CD4-positive, CD25-positive, alpha-beta regulatory T cell (primary cell): ENCODE measurements at regions not wholly inside any gene's neighbourhood (a gene's known extent, or its start where the extent isn't known, plus 50 kb on each side); places are given as distances from the start of the nearest gene placed in this dataset.

Experiments used
- ATAC-seq, 2 donors: fragments of 150-1000 bp; cut with Tn5 transposase; one replicate each; pipeline ENCODE4 v1.10.0; 2021; ENCODE audit warnings: low read depth in 2 of 2, moderate number of reproducible peaks in 2 of 2, moderate library complexity in 1 of 2
- DNase-seq, 3 donors: peaks; one replicate each; pipeline versions ENCODE4 v3.0.0 to v3.0.0-alpha.2; 2012 to 2022; ENCODE audit warnings: mixed read lengths in 1 of 3
- H3K27ac ChIP-seq: one replicate; pipeline ENCODE4 v1.7.0; 2013; ENCODE audit warnings: mild to moderate bottlenecking, low read length; ENCODE audit not compliant: insufficient read depth, poor library complexity, severe bottlenecking
- H3K27me3 ChIP-seq: one replicate; pipeline ENCODE4 v1.7.0; 2013; ENCODE audit warnings: low read length; ENCODE audit not compliant: control insufficient read depth, insufficient read depth
- H3K36me3 ChIP-seq: one replicate; pipeline ENCODE4 v1.7.0; 2013; ENCODE audit warnings: mild to moderate bottlenecking, low read length, moderate library complexity; ENCODE audit not compliant: control insufficient read depth, insufficient read depth
- H3K4me1 ChIP-seq: 2 replicates; pipeline ENCODE4 v1.7.0; 2013; ENCODE audit warnings: mild to moderate bottlenecking, low read length; ENCODE audit not compliant: insufficient read depth, control insufficient read depth, poor library complexity, severe bottlenecking
- H3K4me3 ChIP-seq: one replicate; pipeline ENCODE4 v1.7.0; 2013; ENCODE audit warnings: low read depth, mild to moderate bottlenecking, low read length, moderate library complexity
- H3K9me3 ChIP-seq, 2 experiments: 1 replicate in 1 of 2; 2 replicates in 1 of 2; pipeline ENCODE4 v1.7.0; 2013; ENCODE audit warnings: low read length in 2 of 2, mild to moderate bottlenecking in 1 of 2, moderate library complexity in 1 of 2; ENCODE audit not compliant: control insufficient read depth in 2 of 2
- H3K27ac Mint-ChIP-seq, 3 donors: one replicate each; pipeline ENCODE4 v1.8.0; 2020 to 2022; ENCODE audit warnings: mild to moderate bottlenecking in 3 of 3, mixed read lengths in 3 of 3, moderate library complexity in 2 of 3
- H3K27me3 Mint-ChIP-seq: one replicate; pipeline ENCODE4 v1.8.0; 2022; ENCODE audit warnings: mild to moderate bottlenecking, mixed read lengths
- H3K36me3 Mint-ChIP-seq: one replicate; pipeline ENCODE4 v1.8.0; 2020; ENCODE audit warnings: mixed read lengths
- H3K4me1 Mint-ChIP-seq, 4 donors: one replicate each; pipeline ENCODE4 v1.8.0; 2020 to 2022; ENCODE audit warnings: mixed read lengths in 4 of 4, mild to moderate bottlenecking in 1 of 4
- H3K4me3 Mint-ChIP-seq, 4 donors: one replicate each; pipeline ENCODE4 v1.8.0; 2020 to 2022; ENCODE audit warnings: mild to moderate bottlenecking in 4 of 4, mixed read lengths in 4 of 4, moderate library complexity in 3 of 4
- H3K9me3 Mint-ChIP-seq, 7 donors: one replicate each; pipeline ENCODE4 v1.8.0; 2020 to 2022; ENCODE audit warnings: mixed read lengths in 7 of 7, mild to moderate bottlenecking in 3 of 7, moderate library complexity in 2 of 7

- H3K36me3 ChIP-seq: no peaks in the 10 kb centered on the region
- DNase-seq: no peak
- H3K4me3 ChIP-seq: no peak overlapping the region
- no peaks in the 10 kb centered on the region for H3K27me3 Mint-ChIP-seq
- peaks cover 0 to under 1% (median 0%) of the 10 kb centered on the region in 4 donors for H3K4me1 Mint-ChIP-seq
- no peaks in the 10 kb centered on the region for H3K36me3 Mint-ChIP-seq
- no peak for ATAC-seq
- no peaks in the 10 kb centered on the region for H3K27me3 ChIP-seq
- H3K9me3 ChIP-seq: peaks cover 0 to 3% of the 10 kb centered on the region in 2 experiments
- H3K27ac ChIP-seq: no peak overlapping the region
- H3K27ac Mint-ChIP-seq: no peak overlapping the region
- no peak overlapping the region for H3K4me3 Mint-ChIP-seq
- H3K9me3 Mint-ChIP-seq: peaks cover 6 to 22% (median 10%) of the 10 kb centered on the region in 7 donors
- no peaks in the 10 kb centered on the region for H3K4me1 ChIP-seq
These were observed 313.6 kb upstream of the CDH20 start for GRCh38 chr18:61019338-61020301.

GRCh38 chr18:61025596-61025995 lies 307.6 kb upstream of the CDH20 start:
- no peaks in the 10 kb centered on the region for H3K27me3 ChIP-seq
- H3K4me3 ChIP-seq: no peak overlapping the region
- no peaks in the 10 kb centered on the region for H3K4me1 Mint-ChIP-seq
- no peak for ATAC-seq
- peaks cover 3 to 34% (median 7%) of the 10 kb centered on the region in 7 donors for H3K9me3 Mint-ChIP-seq
- H3K27me3 Mint-ChIP-seq: no peaks in the 10 kb centered on the region
- H3K36me3 Mint-ChIP-seq: no peaks in the 10 kb centered on the region
- no peak overlapping the region for H3K27ac ChIP-seq
- H3K36me3 ChIP-seq: no peaks in the 10 kb centered on the region
- no peak overlapping the region for H3K4me3 Mint-ChIP-seq
- no peaks in the 10 kb centered on the region for H3K4me1 ChIP-seq
- peaks cover 0 to 3% of the 10 kb centered on the region in 2 experiments for H3K9me3 ChIP-seq
- no peak overlapping the region for H3K27ac Mint-ChIP-seq
- DNase-seq: no peak

- no peaks in the 10 kb centered on the region for H3K4me1 Mint-ChIP-seq
- H3K9me3 Mint-ChIP-seq: peaks cover 0 to 15% (median 3%) of the 10 kb centered on the region in 7 donors
- Histone ChIP-seq H3K27ac (no peak overlapping the region), H3K27me3 (no peaks in the 10 kb centered on the region), H3K9me3 (no peaks in the 10 kb centered on the region), H3K36me3 (no peaks in the 10 kb centered on the region), H3K4me1 (no peaks in the 10 kb centered on the region), H3K4me3 (no peak overlapping the region)
- no peak overlapping the region for H3K27ac Mint-ChIP-seq
- H3K4me3 Mint-ChIP-seq: no peak overlapping the region
- no peak for DNase-seq
- no peaks in the 10 kb centered on the region for H3K36me3 Mint-ChIP-seq
- ATAC-seq: no peak
- no peaks in the 10 kb centered on the region for H3K27me3 Mint-ChIP-seq
These were observed 301.6 kb upstream of the CDH20 start for GRCh38 chr18:61031626-61032025.

GRCh38 chr18:61034580-61034979 lies 298.6 kb upstream of the CDH20 start:
- no peaks in the 10 kb centered on the region for H3K9me3 ChIP-seq
- Mint-ChIP-seq H3K4me1 (no peaks in the 10 kb centered on the region), H3K36me3 (no peaks in the 10 kb centered on the region), H3K9me3 (peaks cover 0 to 5% (median 1%) of the 10 kb centered on the region in 7 donors), H3K4me3 (no peak overlapping the region), H3K27ac (no peak overlapping the region), H3K27me3 (no peaks in the 10 kb centered on the region)
- H3K4me3 ChIP-seq: no peak overlapping the region
- ATAC-seq: no peak
- H3K27me3 ChIP-seq: no peaks in the 10 kb centered on the region
- no peaks in the 10 kb centered on the region for H3K4me1 ChIP-seq
- H3K36me3 ChIP-seq: no peaks in the 10 kb centered on the region
- H3K27ac ChIP-seq: no peak overlapping the region
- no peak for DNase-seq

GRCh38 chr18:61039251-61039650 lies 294.0 kb upstream of the CDH20 start:
- Mint-ChIP-seq H3K27me3 (no peaks in the 10 kb centered on the region), H3K4me1 (no peaks in the 10 kb centered on the region), H3K36me3 (no peaks in the 10 kb centered on the region), H3K9me3 (peaks cover 0 to 10% (median 3%) of the 10 kb centered on the region in 7 donors), H3K27ac (no peak overlapping the region), H3K4me3 (no peak overlapping the region)
- H3K4me3 ChIP-seq: no peak overlapping the region
- no peak for DNase-seq
- H3K36me3 ChIP-seq: no peaks in the 10 kb centered on the region
- no peaks in the 10 kb centered on the region for H3K27me3 ChIP-seq
- no peaks in the 10 kb centered on the region for H3K4me1 ChIP-seq
- H3K27ac ChIP-seq: no peak overlapping the region
- no peaks in the 10 kb centered on the region for H3K9me3 ChIP-seq
- ATAC-seq: no peak

- no peaks in the 10 kb centered on the region for H3K36me3 Mint-ChIP-seq
- no peak overlapping the region for H3K4me3 ChIP-seq
- no peaks in the 10 kb centered on the region for H3K36me3 ChIP-seq
- H3K27me3 ChIP-seq: no peaks in the 10 kb centered on the region
- H3K4me1 Mint-ChIP-seq: no peaks in the 10 kb centered on the region
- no peak overlapping the region for H3K4me3 Mint-ChIP-seq
- no peaks in the 10 kb centered on the region for H3K4me1 ChIP-seq
- H3K9me3 Mint-ChIP-seq: peaks cover 2 to 11% (median 5%) of the 10 kb centered on the region in 7 donors
- H3K27ac Mint-ChIP-seq: no peak overlapping the region
- DNase-seq (no peak), ATAC-seq (no peak)
- H3K9me3 ChIP-seq: no peaks in the 10 kb centered on the region
- no peaks in the 10 kb centered on the region for H3K27me3 Mint-ChIP-seq
- no peak overlapping the region for H3K27ac ChIP-seq
These were observed 285.4 kb upstream of the CDH20 start for GRCh38 chr18:61047794-61048193.

GRCh38 chr18:61057443-61057842 lies 275.8 kb upstream of the CDH20 start:
- ATAC-seq: no peak
- Histone ChIP-seq H3K27me3 (no peaks in the 10 kb centered on the region), H3K9me3 (peaks cover 0 to 11% of the 10 kb centered on the region in 2 experiments), H3K4me3 (no peak overlapping the region), H3K36me3 (no peaks in the 10 kb centered on the region), H3K4me1 (no peaks in the 10 kb centered on the region), H3K27ac (no peak overlapping the region)
- Mint-ChIP-seq H3K4me1 (no peaks in the 10 kb centered on the region), H3K4me3 (no peak overlapping the region), H3K36me3 (no peaks in the 10 kb centered on the region), H3K27ac (no peak overlapping the region), H3K9me3 (peaks cover 0 to 15% (median 5%) of the 10 kb centered on the region in 7 donors), H3K27me3 (no peaks in the 10 kb centered on the region)
- DNase-seq: no peak

- Mint-ChIP-seq H3K4me3 (no peak overlapping the region), H3K36me3 (no peaks in the 10 kb centered on the region), H3K27ac (no peak overlapping the region), H3K4me1 (no peaks in the 10 kb centered on the region), H3K9me3 (peaks cover 0 to 15% (median 0%) of the 10 kb centered on the region in 7 donors), H3K27me3 (no peaks in the 10 kb centered on the region)
- H3K4me3 ChIP-seq: no peak overlapping the region
- H3K36me3 ChIP-seq: no peaks in the 10 kb centered on the region
- DNase-seq (no peak), ATAC-seq (no peak)
- H3K4me1 ChIP-seq: no peaks in the 10 kb centered on the region
- H3K27me3 ChIP-seq: no peaks in the 10 kb centered on the region
- no peak overlapping the region for H3K27ac ChIP-seq
- H3K9me3 ChIP-seq: peaks cover 0 to 11% of the 10 kb centered on the region in 2 experiments
These were observed 271.0 kb upstream of the CDH20 start for GRCh38 chr18:61062258-61062657.
